ENCODE measurements at regions not wholly inside any gene's neighbourhood (a gene's known extent, or its start where the extent isn't known, plus 50 kb on each side); places are given as distances from the start of the nearest gene placed in this dataset.
A peak's percentile ranks its signal among the peaks of the same experiment; 100 is the strongest.
"Not testable (repeated sequence)": the region's sequence is repeated elsewhere in the genome, so short reads cannot be mapped to it uniquely, and the experiment has no call there.

DNA sequence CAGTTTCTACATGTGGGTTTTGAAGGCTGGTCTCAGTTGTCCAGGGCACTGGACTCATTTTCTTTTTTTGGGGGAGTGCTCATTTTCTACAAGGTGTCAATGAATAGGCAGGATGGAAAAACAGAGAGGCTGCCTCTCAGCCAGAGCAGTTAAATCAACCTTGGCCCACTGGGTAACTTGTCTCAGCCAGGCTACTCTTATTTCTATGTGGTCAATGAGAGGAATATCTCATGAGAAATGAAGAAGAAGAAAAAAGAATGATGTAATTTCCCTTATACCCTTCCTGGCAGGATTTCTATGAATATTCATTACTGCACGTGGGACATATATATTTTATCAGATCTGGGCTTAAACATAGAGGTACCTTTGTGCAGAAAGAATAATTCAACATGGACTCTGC, 155.2 kb upstream of the E2F7 start:
- no peak for DNase-seq

DNA sequence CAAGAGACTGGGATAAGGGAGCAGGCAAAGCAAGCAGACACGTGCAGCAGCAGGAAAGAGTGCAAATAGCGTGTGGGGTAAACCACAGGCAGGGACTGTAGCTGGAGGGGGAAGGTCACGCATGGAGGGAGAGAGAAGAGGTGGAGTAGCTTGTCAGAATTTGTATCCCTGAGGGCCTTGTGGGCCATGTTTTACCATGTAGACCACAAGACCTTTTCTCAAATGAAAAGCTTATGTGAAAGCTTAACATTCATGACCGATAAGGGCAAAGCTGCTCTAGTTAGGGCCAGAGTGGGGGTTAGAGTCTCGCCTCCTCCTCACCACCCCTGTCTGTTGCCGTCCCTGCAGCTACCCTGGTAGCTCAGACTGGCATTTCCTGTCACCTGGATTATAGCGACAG, 152.9 kb upstream of the E2F7 start:
- DNase-seq: no peak

DNA sequence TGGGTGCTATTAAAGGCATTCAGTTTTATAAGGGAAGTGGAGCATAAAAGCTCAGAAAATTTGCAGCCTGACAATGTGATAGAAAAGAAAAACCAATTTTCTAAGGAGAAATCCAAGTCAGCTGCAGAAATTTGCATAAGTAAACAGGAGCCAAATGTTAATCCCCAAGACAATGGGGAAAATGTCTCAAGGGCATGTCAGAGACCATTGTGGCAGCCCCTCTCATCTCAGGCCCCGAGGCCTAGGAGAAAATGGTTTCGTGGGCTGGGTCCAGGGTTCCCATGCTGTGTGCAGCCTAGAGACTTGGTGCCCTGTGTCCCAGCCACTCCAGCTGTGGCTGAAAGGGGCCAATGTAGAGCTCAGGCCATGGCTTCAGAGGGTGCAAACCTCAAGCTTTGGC, 150.8 kb upstream of the E2F7 start:
- not testable (repeated sequence) for DNase-seq

DNA sequence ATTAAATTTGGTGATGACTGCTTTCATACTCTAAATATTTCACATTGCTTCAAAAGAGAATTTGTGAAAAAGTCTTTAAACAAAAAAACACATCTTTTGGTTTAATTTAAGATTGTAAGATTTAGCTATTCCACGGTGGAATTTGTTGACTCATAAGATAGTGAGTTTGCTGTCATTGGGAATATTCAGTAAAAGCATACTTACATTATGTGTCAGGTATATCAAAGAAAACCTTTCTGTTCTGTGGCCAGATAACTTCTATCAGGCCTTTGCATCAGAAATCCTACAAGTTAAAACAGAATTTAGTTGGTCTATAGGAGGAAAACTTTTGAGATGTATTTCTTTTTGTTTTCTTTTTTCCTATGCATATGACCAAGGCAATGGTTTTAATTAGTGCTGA, 148.8 kb upstream of the E2F7 start:
- DNase-seq: no peak

DNA sequence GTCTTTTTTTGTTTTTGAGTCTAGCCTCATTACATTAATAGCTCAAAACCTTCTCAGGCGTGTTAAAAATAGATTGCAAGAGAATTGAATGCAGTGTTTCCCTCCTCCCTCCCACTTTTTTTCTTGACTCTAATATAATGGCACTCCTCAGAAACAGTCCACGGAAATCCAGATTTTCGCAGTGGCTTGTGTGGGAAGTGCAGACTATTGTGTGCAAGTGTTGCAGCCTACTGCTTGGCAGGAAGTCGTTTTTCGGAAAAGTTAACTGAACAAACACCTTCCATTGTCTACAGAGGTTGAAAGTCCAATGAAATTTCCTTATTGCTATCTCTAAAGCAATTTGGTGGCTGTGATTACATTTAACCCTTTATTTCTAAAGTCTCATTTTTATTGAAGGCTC, 147.9 kb upstream of the E2F7 start:
- no peak for DNase-seq

DNA sequence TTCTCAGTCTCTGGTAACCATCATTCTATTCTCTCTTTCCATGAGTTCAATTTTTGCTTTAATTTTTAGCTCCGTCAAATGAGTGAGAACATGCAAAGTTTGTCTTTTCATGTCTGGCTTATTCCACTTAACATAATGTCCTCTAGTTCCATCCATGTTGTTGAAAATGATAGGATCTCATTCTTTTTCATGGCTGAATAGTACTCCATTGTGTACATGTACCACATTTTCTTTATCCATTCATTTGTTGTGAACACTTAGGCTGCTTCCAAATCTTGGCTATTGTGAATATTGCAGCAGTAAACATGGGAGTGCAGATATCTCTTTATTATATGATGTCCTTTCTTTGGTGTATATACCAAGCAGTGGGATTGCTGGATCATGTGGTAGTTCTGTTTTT, 145.4 kb upstream of the E2F7 start:
- no peak for DNase-seq

DNA sequence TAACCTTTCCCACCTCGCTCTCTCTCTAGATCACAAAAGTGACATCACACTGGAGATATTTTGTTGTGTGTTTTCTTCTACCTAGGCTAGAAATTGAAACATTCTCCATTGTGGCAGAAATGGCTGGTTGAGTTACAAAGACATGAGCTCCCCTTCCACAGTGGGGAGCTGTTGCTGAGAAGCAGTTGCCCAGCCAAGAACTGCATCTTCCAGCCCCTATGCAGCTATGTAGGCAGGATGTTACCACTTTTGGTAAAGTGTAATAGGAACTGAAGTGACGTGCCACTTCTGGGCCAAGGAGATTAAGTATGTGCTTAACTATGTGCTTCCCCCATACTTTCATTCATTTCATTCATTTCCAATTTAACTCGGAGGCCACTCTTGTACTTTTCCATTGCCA, 138.7 kb upstream of the E2F7 start:
- DNase-seq: no peak

DNA sequence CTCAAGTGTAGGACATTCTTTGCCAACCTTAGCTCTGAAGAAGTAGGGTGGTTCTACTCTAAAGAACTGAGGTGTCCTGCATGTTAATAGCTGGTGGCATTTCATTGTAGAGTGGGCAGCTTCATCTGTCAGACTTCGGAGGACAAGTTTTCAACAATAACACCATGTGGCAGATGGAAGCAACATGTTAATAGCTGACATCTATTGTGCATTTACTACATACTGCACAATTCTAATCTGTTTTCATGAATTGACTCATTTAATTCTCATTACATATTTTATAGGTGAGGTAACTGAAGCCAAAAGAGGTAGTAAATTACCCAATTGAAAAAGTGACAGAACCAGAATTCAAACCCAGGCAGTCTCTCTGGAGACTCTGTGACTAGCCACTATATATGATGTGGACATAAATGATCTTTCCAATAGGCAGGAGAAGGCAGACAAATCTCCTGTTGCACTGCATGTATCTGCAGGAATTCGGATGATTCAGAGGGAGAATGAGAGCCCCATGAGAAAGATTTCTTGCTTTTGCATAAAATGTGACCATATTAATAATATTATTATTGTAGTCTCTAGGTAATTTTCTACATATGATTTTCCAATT, 137.2 kb upstream of the E2F7 start:
- no peak for DNase-seq

DNA sequence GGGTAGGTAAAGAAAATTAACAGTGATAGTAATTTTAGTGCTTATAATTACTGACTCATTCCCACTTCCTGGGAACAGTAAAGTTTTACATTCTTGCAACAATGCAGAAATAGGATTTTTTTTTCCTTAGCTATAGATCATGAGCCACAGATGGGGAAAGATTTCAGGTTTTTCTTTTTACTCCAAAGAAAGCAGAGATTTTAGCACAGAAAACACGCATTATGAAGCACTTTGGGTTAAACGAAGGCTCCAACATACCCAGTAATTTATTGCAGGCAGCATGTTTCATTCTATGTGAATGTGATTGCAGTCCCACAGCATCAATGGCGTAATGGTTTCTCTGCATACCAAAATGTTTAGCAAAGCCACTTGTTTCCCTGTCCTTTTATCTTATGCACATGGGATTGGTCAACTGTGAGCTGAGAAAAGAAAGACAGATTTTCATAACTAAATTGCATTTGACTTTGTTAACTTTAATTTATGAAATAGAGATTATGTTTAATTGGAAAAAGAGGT, 124.6 kb upstream of the E2F7 start:
- no peak for DNase-seq

DNA sequence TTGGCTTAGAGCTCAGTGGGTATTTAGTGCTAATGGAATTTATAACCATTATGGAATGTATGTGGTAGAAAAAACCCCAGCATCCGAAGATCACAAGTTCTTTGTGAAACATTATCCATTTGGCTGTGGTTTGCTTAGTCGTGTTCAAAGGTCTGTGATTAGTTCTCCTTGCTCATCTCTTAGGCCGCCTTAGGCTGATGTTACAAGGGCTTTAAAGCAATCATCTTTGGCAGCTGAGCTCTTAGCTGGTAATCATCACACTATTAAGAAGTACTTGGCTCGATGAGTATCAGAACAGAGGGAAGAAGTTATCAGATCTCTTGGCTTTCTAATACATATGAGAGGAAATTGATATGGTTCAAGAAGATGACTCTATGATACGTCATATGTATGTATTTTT, 124.1 kb upstream of the E2F7 start:
- DNase-seq: no peak

DNA sequence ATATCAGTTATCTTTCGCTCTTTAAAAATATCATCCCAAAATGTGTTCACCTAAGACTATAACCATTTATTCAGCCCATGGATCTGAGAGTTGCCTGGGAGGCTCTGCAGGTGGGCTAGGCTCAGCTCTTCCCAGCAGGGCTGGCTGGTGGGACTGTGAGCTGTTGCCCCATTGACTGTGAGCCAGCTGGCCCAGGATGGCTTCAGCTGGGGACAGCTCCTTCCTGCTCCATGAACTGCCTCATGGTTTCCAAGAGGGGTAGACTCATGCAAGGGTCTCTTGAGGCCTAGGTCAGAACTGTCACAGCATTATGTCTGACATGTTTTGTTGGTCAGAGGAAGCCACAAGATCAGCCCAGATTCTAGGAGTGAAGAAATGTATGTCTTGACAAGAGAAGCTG, 114.1 kb upstream of the E2F7 start:
- no peak for DNase-seq

DNA sequence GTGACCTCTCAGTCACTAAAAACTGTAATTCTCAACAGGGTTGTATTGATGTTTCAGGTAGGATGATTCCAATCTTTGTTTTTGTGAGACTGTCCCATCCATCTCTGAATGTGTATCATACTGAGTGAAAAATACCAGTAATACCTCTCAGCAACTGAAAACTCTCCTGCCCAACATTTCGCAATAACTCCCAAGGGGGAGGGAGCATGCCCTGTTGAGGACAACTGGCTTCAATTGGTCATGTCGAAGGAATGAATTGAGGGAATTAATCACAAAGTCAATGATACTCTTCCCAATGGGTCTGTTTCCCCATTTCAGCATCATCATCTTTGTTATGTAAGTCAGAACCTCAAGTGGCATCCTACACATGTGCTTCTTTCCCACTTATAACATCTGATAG, 102.4 kb upstream of the E2F7 start:
- DNase-seq: no peak

DNA sequence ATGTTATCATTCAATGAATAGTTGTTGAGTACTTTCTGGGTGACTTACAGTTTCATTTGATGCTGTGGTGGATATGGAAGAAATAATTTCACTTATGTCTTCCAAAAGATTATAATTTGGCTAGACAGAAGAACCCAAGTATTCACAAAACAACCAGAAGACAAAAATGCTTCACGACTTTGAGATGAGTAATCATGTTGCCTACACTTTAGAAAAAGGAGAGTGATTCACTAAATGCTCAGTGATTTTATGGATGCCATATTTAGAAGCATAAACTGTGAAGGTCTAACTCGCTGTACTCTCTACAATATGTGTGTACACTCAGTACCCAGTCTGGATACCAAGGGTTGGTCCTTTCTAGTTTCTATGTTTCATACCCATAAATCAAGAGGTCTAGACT, 101.3 kb upstream of the E2F7 start:
- DNase-seq: no peak

DNA sequence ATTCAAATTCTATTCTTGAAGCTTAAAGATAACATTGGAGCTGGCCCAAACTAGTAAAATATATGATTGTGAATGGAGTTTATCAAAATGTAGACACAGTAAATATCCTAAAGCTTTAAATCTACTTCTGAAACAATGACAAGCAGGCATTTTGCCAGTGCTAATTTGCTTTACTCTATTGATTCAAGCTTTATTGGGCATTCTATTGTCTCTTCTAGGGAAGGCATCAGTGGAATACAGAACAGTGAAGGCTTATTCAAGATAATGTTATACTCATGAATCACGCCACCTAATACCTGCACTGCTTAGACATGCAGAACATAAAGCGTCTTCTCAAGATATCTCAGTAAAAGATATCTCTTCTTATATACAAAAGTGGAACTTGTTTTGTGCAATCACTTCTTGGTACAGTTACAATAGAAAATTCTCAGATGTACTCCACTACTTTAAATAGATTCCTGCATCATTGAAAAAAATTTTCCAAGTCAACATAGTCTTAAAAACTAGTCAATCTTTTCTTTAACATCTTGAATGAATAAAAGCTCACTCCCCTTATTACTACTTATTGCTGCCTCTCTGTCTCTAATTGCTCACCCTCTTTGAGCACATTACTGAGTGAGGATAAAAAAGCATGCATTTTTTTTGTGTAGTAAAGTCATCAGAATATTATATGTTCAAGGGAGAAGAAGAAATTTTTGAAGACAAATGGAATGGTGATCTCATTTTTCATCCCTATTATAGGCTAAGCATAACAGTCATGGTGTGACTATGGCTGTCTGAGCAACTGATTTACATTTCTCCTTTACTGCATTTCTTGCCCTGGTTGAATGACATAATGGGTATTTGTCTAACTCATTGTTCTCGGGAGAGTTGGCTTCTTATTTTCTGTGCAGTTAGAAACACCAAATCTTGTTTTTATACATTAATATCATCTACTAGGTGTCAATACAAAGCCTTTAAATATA, 98.0 kb upstream of the E2F7 start:
- no peak for DNase-seq

DNA sequence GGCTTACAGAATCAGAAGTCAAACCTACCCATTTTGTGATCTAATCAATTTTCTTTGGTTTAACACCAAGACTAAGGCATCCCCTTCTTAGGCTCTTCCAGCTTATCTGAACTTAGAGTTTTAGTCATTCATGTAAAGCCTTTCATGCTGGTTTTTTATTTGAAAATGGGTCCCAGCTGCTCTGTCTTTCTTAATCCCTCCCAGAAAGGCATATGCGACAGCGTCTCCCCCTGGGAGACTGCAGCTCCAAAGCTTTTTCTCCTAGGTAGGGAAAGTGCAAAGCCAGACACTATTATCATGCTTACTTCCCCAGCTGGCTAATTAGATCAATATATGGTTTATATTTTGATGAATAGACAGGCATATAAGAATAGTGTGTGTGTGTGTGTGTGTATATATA, 96.6 kb upstream of the E2F7 start:
- no peak for DNase-seq

DNA sequence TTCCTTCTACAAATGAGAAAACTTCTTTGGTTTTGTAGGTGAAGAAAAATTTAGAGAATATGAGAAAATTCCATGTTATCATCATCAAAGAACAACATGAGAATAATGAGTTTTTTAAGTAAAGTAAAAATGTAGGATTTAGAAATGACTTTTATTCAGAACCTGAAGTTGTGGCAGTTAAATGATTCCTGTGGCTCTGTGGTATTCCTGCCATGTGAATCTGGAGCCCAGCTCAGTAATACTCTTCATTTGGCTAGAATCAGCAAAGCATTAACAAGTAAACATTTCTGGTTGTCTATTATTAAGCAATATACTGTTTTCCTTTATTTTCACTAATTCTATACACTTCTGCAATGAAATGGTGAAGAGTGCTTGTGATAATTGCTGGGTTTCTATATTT, 95.6 kb upstream of the E2F7 start:
- no peak for DNase-seq

DNA sequence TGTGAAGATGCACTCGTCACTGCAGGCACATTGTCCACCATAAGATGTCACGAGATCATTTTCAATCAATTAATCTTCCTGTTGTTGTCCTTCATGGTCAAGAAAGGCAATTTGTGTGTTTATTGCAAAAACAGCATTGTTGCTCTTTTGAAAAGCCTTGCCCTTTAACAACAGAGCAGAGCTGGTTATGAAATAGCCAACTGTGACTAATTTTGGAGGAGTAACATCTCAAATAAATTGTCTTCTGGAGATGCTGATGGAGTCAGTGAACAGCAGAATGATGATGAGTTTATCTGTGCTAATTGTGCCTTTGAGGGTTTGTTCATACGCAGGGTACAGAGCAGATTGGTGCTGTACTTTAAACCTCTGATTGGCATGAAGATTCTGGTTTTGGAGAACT, 88.3 kb upstream of the E2F7 start:
- no peak for DNase-seq

DNA sequence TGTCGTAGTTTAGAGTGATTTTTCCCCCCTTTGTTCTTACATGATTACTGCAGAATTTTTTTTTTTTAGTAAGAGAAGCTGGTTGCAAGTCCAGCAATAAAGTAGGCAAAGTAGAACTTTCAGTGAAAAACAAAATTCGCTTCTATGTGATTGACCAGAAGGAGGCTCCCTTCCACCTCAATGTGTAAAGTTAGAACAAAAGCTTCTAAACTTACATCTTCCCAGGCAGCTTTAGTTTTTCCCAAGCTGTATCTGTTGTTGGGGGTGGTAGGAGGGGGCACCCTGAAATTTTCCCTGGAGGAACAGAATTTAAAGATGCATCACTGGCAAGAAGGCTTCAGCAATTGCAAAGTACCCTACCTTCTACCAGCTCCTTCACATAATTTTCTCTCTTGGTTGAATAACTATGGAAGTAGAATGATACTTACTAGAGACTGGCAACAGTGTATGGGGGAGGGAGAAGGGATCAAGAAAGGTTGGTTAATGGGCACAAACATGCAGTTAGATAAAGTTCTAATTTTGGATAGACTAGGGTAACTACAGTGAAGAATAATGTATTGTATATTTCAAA, 87.3 kb upstream of the E2F7 start:
- peak; percentile 32 to 46 for DNase-seq

DNA sequence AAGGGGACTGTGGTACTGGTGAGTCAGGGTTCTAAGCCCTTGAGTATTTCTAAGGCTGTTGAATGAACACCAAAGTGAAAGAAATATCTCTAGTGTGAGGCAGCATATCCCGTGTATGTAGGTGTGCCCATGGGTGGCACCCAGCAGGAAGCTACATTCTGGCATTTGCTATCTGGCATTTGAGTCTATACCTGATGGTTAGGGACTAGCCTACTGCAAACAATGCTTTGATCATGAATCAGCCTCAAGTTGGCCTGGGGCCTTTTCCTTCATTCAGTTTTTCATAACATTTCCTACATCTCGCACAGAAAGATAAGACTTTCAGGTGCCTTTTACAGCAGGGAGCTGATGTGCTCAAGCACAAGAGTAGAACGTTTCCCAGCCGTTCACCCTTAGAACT, 85.7 kb upstream of the E2F7 start:
- DNase-seq: no peak

DNA sequence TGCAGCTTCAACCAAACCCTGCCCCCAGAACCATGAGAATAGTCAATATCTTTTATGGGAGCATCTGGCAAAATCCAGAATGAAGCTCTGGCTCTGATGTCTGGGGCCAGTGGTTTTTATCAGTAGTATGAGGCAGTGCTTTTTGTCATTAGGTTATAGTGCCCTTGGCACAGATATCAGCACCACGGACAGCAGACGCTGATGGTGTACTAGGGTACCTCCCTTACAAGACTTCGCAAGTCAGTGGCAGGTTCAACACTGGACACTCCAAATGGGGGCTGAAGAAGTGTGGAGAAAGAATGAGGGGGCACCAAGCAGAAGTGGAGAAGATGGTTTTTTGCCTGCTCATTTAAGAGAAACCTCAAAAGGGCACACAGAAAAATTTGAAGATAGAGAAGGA, 68.2 kb upstream of the E2F7 start:
- DNase-seq: peak; percentile 7 to 32

DNA sequence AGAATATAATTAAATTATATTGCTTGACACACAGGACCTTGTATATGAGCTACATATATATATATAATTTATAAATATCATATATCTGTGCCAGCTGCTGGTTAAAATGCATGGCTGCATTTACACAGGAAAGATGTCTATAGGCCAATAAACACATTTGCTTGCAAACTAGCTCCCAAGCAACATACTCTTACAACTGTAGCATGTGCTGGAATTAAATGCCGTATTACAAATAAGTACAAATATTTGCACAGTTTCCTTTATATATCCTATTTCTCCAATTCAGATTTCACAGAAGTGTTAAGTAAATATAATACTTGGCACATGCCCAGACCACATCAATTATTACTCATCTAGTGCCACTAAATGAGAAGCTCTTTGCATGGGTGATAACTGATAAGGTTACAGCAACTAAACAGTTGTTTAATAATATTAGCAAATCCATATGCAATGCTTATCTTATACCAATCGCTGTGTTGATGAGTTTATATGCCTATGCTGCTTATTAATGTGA, 66.7 kb upstream of the E2F7 start:
- DNase-seq: no peak

DNA sequence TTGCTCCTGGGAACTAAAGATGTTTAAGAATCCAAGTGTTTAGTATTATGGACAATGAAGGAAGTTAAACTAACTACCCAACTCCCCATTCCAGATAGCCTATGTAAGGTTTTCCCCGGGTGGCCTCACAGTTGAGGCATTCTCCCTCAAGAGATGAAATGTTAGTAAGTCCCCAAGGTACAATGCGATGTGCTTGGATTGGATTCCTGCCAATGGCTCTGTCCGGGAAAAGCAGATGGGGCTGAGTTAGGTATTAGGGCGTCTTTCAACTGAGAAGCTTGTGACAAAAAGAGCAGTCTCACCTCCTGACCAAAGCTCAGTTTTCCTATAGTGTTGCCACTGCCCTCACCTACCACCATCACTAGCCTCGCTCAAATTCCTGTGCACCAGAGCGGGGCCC, 64.8 kb upstream of the E2F7 start:
- DNase-seq: no peak

DNA sequence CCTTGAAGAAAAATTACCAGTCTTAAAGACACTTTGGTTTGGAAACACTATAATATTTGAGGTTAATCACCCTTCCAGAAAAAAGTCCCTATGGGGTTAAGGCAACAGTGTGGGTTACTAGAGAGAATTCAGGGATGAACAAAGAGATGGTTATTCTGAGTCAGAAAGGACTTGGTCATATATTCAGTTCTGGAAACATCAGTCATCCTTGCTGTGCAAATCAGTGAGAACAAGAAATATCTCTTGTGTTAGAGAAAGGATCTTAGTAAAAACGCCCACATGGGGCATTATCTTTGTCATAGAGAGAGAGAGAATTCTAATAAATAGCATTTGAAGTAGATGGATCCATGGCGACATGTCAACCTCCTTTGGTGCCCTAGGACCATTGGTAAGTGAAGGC, 59.4 kb upstream of the E2F7 start:
- no peak for DNase-seq

Measured in right lung (tissue), 2 donors.